PC-9 (cell line): ENCODE measurements at regions not wholly inside any gene's neighbourhood (a gene's known extent, or its start where the extent isn't known, plus 50 kb on each side); places are given as distances from the start of the nearest gene placed in this dataset.

Experiments
- BruUV-seq: library from RNA; stranded (reverse); fragments of 400-500 nt; replicated peaks from 2 replicates; lab custom pipeline; 2021; lab: Mats Ljungman, UMichigan
- CTCF ChIA-PET: fragments of 300-600 bp; sonication (Branson Sonifier 250); formaldehyde crosslinking; loops from one replicate; lab custom pipeline; 2022; ENCODE audit warnings: antibody characterized with exemption; lab: Charles Lee
- POLR2A ChIA-PET: fragments of 300-600 bp; sonication (Branson Sonifier 250); formaldehyde crosslinking; loops from one replicate; lab custom pipeline; 2022; ENCODE audit warnings: antibody characterized with exemption; ENCODE audit not compliant: unreplicated experiment; lab: Charles Lee
- DNase-seq, 2 experiments: peaks; one replicate each; pipeline versions ENCODE4 v3.0.0 to v3.0.0-alpha.2; 2015 to 2022; ENCODE audit warnings: mixed read lengths in 1 of 2
- H2AFZ ChIP-seq: fragments of 200-600 bp; sonication (generic); 2 replicates; pipeline ENCODE4 v1.8.1; 2017; ENCODE audit warnings: antibody characterized with exemption
- H3F3A ChIP-seq: fragments of 200-600 bp; sonication (generic); 2 replicates; pipeline ENCODE4 v1.8.1; 2017; ENCODE audit warnings: antibody characterized with exemption, mild to moderate bottlenecking, low read depth; ENCODE audit not compliant: insufficient read depth
- H3K27ac ChIP-seq: fragments of 200-600 bp; sonication (generic); 2 replicates; pipeline ENCODE4 v1.6.1; 2016; ENCODE audit warnings: mixed run types
- H3K27me3 ChIP-seq: fragments of 200-600 bp; sonication (generic); 2 replicates; pipeline ENCODE4 v1.6.1; 2016; ENCODE audit warnings: low read depth, mixed run types; ENCODE audit not compliant: insufficient read depth
- H3K36me3 ChIP-seq: fragments of 200-600 bp; sonication (generic); 2 replicates; pipeline ENCODE4 v1.6.1; 2016; ENCODE audit warnings: low read depth, mixed run types
- H3K4me1 ChIP-seq: fragments of 200-600 bp; sonication (generic); replicated peaks from 2 replicates; pipeline ENCODE4 v1.6.1; 2016; ENCODE audit warnings: mixed run types; ENCODE audit not compliant: insufficient read depth
- H3K4me2 ChIP-seq: fragments of 200-600 bp; sonication (generic); 2 replicates; pipeline ENCODE4 v1.6.1; 2017; ENCODE audit warnings: mixed run types
- H3K4me3 ChIP-seq: fragments of 200-600 bp; sonication (generic); 2 replicates; pipeline ENCODE4 v1.6.1; 2016; ENCODE audit warnings: mixed run types
- H3K79me2 ChIP-seq: fragments of 200-600 bp; sonication (generic); 2 replicates; pipeline ENCODE4 v1.6.1; 2017; ENCODE audit warnings: low read depth, mixed run types
- H3K9me2 ChIP-seq: fragments of 200-600 bp; sonication (generic); 2 replicates; pipeline ENCODE4 v1.8.1; 2017; ENCODE audit warnings: mild to moderate bottlenecking; ENCODE audit not compliant: insufficient read depth
- H3K9me3 ChIP-seq: fragments of 200-600 bp; sonication (generic); 2 replicates; pipeline ENCODE4 v1.8.1; 2016; ENCODE audit warnings: low read depth; ENCODE audit not compliant: insufficient read depth
- H4K20me1 ChIP-seq: fragments of 200-600 bp; sonication (generic); 2 replicates; pipeline ENCODE4 v1.8.1; 2017; ENCODE audit not compliant: insufficient read depth
- EZH2 ChIP-seq: fragments of 200-600 bp; sonication (generic); IDR thresholded peaks from 2 replicates; pipeline ENCODE4 v1.8.0; 2017; ENCODE audit warnings: antibody characterized with exemption, low read depth
- intact Hi-C: fragments of 100-400 bp; cut with micrococcal nuclease; formaldehyde crosslinking; loops from one replicate; pipeline ENCODE4 v1.10.0; 2022; ENCODE audit not compliant: unreplicated experiment
- TF ChIP-seq, protein P1 (sequence below): fragments of 200-600 bp; sonication (generic); conservative IDR thresholded peaks from 2 replicates; pipeline ENCODE4 v1.6.1; 2017; ENCODE audit warnings: mixed run types, antibody characterized with exemption, mild to moderate bottlenecking, moderate library complexity

DNA sequence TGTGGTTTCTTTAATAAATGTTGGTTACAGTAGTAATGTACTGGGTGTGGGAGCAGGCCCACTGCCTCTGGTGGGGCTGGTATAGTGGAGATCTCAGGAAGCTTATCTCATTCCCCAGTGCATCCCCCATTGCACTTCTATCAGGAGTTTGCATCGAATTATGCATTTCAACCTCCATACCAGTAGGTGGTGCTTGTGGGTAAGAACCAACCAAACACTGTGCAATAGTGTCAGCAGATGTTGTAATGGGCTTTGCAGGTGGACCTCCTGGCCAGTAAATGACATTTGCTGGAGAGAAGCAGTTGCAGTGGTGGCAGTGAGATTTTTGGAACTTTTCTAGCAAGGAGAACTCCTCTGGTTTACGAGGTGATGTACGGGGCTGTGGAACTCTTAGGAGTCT is 150.6 kb downstream of the POU3F4 start:
- DNase-seq = no peak
- H3K4me3 ChIP-seq = no peak overlapping the region
- no peaks in the 10 kb centered on the region for H3F3A ChIP-seq
- ChIA-PET POLR2A (interaction anchor here (0.7 kb wide), 1 partner anchor 18 kb away, joined by 3 read pairs; no protein-coding TSS in a partner anchor), CTCF (no interaction called here)
- H3K4me1 ChIP-seq = no peaks in the 10 kb centered on the region
- H3K9me2 ChIP-seq = no peaks in the 10 kb centered on the region
- no TSS peak for BruUV-seq
- TF ChIP-seq, protein P1, sequence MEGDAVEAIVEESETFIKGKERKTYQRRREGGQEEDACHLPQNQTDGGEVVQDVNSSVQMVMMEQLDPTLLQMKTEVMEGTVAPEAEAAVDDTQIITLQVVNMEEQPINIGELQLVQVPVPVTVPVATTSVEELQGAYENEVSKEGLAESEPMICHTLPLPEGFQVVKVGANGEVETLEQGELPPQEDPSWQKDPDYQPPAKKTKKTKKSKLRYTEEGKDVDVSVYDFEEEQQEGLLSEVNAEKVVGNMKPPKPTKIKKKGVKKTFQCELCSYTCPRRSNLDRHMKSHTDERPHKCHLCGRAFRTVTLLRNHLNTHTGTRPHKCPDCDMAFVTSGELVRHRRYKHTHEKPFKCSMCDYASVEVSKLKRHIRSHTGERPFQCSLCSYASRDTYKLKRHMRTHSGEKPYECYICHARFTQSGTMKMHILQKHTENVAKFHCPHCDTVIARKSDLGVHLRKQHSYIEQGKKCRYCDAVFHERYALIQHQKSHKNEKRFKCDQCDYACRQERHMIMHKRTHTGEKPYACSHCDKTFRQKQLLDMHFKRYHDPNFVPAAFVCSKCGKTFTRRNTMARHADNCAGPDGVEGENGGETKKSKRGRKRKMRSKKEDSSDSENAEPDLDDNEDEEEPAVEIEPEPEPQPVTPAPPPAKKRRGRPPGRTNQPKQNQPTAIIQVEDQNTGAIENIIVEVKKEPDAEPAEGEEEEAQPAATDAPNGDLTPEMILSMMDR = peak; percentile 49; the same call in 1 of the 2 replicates
- TF ChIP-seq EZH2 = no peak
- no peaks in the 10 kb centered on the region for H3K79me2 ChIP-seq
- no peaks in the 10 kb centered on the region for H3K27me3 ChIP-seq
- no peak overlapping the region for H3K27ac ChIP-seq
- no peak overlapping the region for H3K4me2 ChIP-seq
- no peaks in the 10 kb centered on the region for H4K20me1 ChIP-seq
- intact Hi-C loops = no loop called here
- H2AFZ ChIP-seq = no peak overlapping the region
- H3K36me3 ChIP-seq = no peaks in the 10 kb centered on the region
- no peaks in the 10 kb centered on the region for H3K9me3 ChIP-seq
